Vagina (tissue), 2 donors: ENCODE measurements at regions not wholly inside any gene's neighbourhood (a gene's known extent, or its start where the extent isn't known, plus 50 kb on each side); places are given as distances from the start of the nearest gene placed in this dataset.

Source experiments
- CTCF ChIP-seq, 3 experiments: fragments of 450-650 bp in 2 of 3; fragments of 200-600 bp in 1 of 3; sonication (generic) in 1 of 3; IDR thresholded peaks; one replicate each; pipeline ENCODE4 v1.5.1; 2017 to 2019; ENCODE audit warnings: antibody characterized with exemption in 3 of 3, mild to moderate bottlenecking in 2 of 3, moderate library complexity in 2 of 3
- POLR2A ChIP-seq, 2 donors: fragments of 450-650 bp; IDR thresholded peaks; one replicate each; pipeline ENCODE4 v1.6.1; 2017; ENCODE audit warnings: antibody characterized with exemption in 2 of 2, mild to moderate bottlenecking in 2 of 2, moderate library complexity in 2 of 2
- POLR2AphosphoS5 ChIP-seq, 2 donors: sonication (generic); formaldehyde crosslinking; IDR thresholded peaks; one replicate each; pipeline ENCODE4 v1.9.0; 2017; ENCODE audit warnings: antibody characterized with exemption in 2 of 2, mild to moderate bottlenecking in 2 of 2, low read depth in 1 of 2; ENCODE audit not compliant: insufficient read depth in 1 of 2

- TF ChIP-seq CTCF (IDR thresholded peaks at IDR 0.05) (no peak), POLR2AphosphoS5 (IDR thresholded peaks at IDR 0.05; ENCODE audit: insufficient read depth in 1 of 2, low read depth in 1 of 2) (no peak), POLR2A (IDR thresholded peaks at IDR 0.05) (no peak)
These were observed 54.5 kb upstream of the SLC35C1 start for GRCh38 chr11:45750439-45750838.
